SK-N-SH treated with all-trans-retinoic acid at 6 μM for 48 hours (cell line): ENCODE measurements at regions not wholly inside any gene's neighbourhood (a gene's known extent, or its start where the extent isn't known, plus 50 kb on each side); places are given as distances from the start of the nearest gene placed in this dataset.

Experiments used
- ARNTL ChIP-seq: fragments of 450-650 bp; formaldehyde crosslinking; IDR thresholded peaks from 2 replicates; pipeline ENCODE4 v1.5.0; 2020; ENCODE audit warnings: low read depth, mild to moderate bottlenecking, moderate library complexity, borderline replicate concordance
- ESRRG ChIP-seq: fragments of 250-450 bp; sonication (Bioruptor Pico); IDR thresholded peaks from 2 replicates; pipeline ENCODE4 v1.6.1; 2021; ENCODE audit warnings: mild to moderate bottlenecking
- GLIS3 ChIP-seq: fragments of 250-450 bp; sonication (Bioruptor Pico); IDR thresholded peaks from 2 replicates; pipeline ENCODE4 v1.5.0; 2020; ENCODE audit warnings: mild to moderate bottlenecking, moderate library complexity
- ISL1 ChIP-seq: fragments of 250-450 bp; sonication (Bioruptor Pico); IDR thresholded peaks from 2 replicates; pipeline ENCODE4 v2.1.2; 2022; ENCODE audit warnings: mild to moderate bottlenecking, moderate library complexity
- OSR1 ChIP-seq: fragments of 250-450 bp; sonication (Bioruptor Pico); IDR thresholded peaks from 2 replicates; pipeline ENCODE4 v1.8.0; 2022; ENCODE audit warnings: moderate library complexity, mild to moderate bottlenecking, inconsistent platforms
- PATZ1 ChIP-seq: fragments of 250-450 bp; sonication (Bioruptor Pico); IDR thresholded peaks from 2 replicates; pipeline ENCODE4 v1.8.0; 2020; ENCODE audit warnings: mild to moderate bottlenecking, moderate library complexity, borderline replicate concordance
- PPARA ChIP-seq: fragments of 250-450 bp; sonication (Bioruptor Pico); IDR thresholded peaks from 2 replicates; pipeline ENCODE4 v1.5.0; 2020; ENCODE audit warnings: mild to moderate bottlenecking, borderline replicate concordance
- SNAI2 ChIP-seq: fragments of 250-450 bp; sonication (Bioruptor Pico); IDR thresholded peaks from 2 replicates; pipeline ENCODE4 v1.5.0; 2020; ENCODE audit warnings: mild to moderate bottlenecking, moderate library complexity
- TOX ChIP-seq: fragments of 250-450 bp; sonication (Bioruptor Pico); IDR thresholded peaks from 2 replicates; pipeline ENCODE4 v1.8.0; 2021; ENCODE audit warnings: mild to moderate bottlenecking, moderate library complexity, borderline replicate concordance
- ZFP30 ChIP-seq: fragments of 450-650 bp; formaldehyde crosslinking; IDR thresholded peaks from 2 replicates; pipeline ENCODE4 v1.5.0; 2022; ENCODE audit warnings: mild to moderate bottlenecking, moderate library complexity
- ZNF70 ChIP-seq: fragments of 450-650 bp; formaldehyde crosslinking; IDR thresholded peaks from 2 replicates; pipeline ENCODE4 v1.5.0; 2020; ENCODE audit warnings: mild to moderate bottlenecking, moderate library complexity
- TF ChIP-seq, protein P1 (sequence below): fragments of 250-450 bp; sonication (Bioruptor Pico); IDR thresholded peaks from 2 replicates; pipeline ENCODE4 v1.5.1; 2020; ENCODE audit warnings: low read depth, mild to moderate bottlenecking, moderate library complexity
- TF ChIP-seq, protein P2 (sequence below): fragments of 250-450 bp; sonication (Bioruptor Pico); IDR thresholded peaks from 2 replicates; pipeline ENCODE4 v1.8.0; 2021; ENCODE audit warnings: low read depth, mild to moderate bottlenecking, moderate library complexity, borderline replicate concordance

DNA sequence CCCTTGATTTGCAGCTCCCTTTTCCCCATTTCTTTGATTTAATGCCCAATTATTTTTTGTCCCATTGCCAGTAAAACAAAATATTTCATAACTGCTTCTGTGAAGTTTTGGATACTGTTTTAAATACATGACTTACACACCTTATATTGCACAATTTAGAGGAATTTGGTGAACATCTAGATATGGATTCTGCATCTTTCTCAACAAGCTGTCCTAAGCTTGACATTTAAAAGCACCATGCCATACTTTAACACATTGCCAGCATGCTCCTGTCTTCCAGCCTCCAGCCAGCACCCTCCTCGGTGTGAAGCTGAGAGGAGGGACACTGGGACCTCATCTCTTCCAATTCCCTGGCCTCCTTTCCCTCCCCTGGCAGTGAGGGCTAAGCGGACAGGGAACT lies 167.6 kb downstream of the SEC16B start:
- TF ChIP-seq OSR1 (no peak), ESRRG (CRISPR knock-in tag) (no peak), SNAI2 (CRISPR knock-in tag) (no peak), PATZ1 (CRISPR knock-in tag) (no peak), GLIS3 (CRISPR knock-in tag) (no peak), ZNF70 (no peak), ISL1 (CRISPR knock-in tag) (no peak), ARNTL (no peak), PPARA (CRISPR knock-in tag) (no peak), ZFP30 (no peak), TOX (CRISPR knock-in tag) (no peak)
- TF ChIP-seq, protein P1, sequence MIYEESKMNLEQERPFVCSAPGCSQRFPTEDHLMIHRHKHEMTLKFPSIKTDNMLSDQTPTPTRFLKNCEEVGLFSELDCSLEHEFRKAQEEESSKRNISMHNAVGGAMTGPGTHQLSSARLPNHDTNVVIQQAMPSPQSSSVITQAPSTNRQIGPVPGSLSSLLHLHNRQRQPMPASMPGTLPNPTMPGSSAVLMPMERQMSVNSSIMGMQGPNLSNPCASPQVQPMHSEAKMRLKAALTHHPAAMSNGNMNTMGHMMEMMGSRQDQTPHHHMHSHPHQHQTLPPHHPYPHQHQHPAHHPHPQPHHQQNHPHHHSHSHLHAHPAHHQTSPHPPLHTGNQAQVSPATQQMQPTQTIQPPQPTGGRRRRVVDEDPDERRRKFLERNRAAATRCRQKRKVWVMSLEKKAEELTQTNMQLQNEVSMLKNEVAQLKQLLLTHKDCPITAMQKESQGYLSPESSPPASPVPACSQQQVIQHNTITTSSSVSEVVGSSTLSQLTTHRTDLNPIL (CRISPR knock-in tag) = no peak
- TF ChIP-seq, protein P2, sequence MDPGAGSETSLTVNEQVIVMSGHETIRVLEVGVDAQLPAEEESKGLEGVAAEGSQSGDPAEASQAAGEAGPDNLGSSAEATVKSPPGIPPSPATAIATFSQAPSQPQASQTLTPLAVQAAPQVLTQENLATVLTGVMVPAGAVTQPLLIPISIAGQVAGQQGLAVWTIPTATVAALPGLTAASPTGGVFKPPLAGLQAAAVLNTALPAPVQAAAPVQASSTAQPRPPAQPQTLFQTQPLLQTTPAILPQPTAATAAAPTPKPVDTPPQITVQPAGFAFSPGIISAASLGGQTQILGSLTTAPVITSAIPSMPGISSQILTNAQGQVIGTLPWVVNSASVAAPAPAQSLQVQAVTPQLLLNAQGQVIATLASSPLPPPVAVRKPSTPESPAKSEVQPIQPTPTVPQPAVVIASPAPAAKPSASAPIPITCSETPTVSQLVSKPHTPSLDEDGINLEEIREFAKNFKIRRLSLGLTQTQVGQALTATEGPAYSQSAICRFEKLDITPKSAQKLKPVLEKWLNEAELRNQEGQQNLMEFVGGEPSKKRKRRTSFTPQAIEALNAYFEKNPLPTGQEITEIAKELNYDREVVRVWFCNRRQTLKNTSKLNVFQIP (CRISPR knock-in tag) = no peak
